GM20000 (cell line): ENCODE measurements at regions not wholly inside any gene's neighbourhood (a gene's known extent, or its start where the extent isn't known, plus 50 kb on each side); places are given as distances from the start of the nearest gene placed in this dataset.

Source experiments
- DNase-seq: peaks from one replicate; pipeline ENCODE4 v3.0.0; 2012; ENCODE audit warnings: low spot score
- CTCF ChIP-seq: IDR thresholded peaks from 2 replicates; pipeline ENCODE4 v1.5.1; 2012; ENCODE audit warnings: mild to moderate bottlenecking, control low read depth; ENCODE audit errors: extremely low read depth, missing control alignments

- no peak for TF ChIP-seq CTCF
Measured at GRCh38 chr13:105798541-105798940, 736.9 kb downstream of the EFNB2 start.

GRCh38 chr13:105796081-105796480, 739.4 kb downstream of the EFNB2 start:
- no peak for DNase-seq
- no peak for TF ChIP-seq CTCF

More at GRCh38 chr13:105798541-105798940, 736.9 kb downstream of the EFNB2 start:
- DNase-seq = no peak

- no peak for DNase-seq
- TF ChIP-seq CTCF = no peak
Measured at GRCh38 chr13:105790923-105791322, 744.5 kb downstream of the EFNB2 start.

GRCh38 chr13:105788530-105788929, 746.9 kb downstream of the EFNB2 start:
- DNase-seq = no peak
- TF ChIP-seq CTCF = no peak

GRCh38 chr13:105787632-105788031, 747.8 kb downstream of the EFNB2 start:
- TF ChIP-seq CTCF = no peak
- no peak for DNase-seq

GRCh38 chr13:105785436-105785835, 750.0 kb downstream of the EFNB2 start:
- no peak for TF ChIP-seq CTCF
- DNase-seq = no peak

GRCh38 chr13:105783261-105783660, 752.2 kb downstream of the EFNB2 start:
- DNase-seq = no peak
- TF ChIP-seq CTCF = no peak
